H1 (cell line): ENCODE measurements at regions not wholly inside any gene's neighbourhood (a gene's known extent, or its start where the extent isn't known, plus 50 kb on each side); places are given as distances from the start of the nearest gene placed in this dataset.

Source experiments
- MAFK ChIP-seq: IDR thresholded peaks from 2 replicates; pipeline ENCODE4 v1.6.1; 2012; ENCODE audit warnings: low read depth, mild to moderate bottlenecking, improper control_type of control experiment, low read length
- NANOG ChIP-seq: IDR thresholded peaks from 2 replicates; pipeline ENCODE4 v1.6.1; 2011; ENCODE audit warnings: low read length, low read depth, mild to moderate bottlenecking, inconsistent platforms; ENCODE audit not compliant: insufficient read depth, poor library complexity, severe bottlenecking
- RFX5 ChIP-seq: IDR thresholded peaks from 2 replicates; pipeline ENCODE4 v1.6.1; 2011; ENCODE audit warnings: low read depth, low read length, improper control_type of control experiment, borderline replicate concordance
- TAF1 ChIP-seq: IDR thresholded peaks from 2 replicates; pipeline ENCODE4 v1.6.1; 2011; ENCODE audit warnings: mild to moderate bottlenecking, low read depth, low read length

DNA sequence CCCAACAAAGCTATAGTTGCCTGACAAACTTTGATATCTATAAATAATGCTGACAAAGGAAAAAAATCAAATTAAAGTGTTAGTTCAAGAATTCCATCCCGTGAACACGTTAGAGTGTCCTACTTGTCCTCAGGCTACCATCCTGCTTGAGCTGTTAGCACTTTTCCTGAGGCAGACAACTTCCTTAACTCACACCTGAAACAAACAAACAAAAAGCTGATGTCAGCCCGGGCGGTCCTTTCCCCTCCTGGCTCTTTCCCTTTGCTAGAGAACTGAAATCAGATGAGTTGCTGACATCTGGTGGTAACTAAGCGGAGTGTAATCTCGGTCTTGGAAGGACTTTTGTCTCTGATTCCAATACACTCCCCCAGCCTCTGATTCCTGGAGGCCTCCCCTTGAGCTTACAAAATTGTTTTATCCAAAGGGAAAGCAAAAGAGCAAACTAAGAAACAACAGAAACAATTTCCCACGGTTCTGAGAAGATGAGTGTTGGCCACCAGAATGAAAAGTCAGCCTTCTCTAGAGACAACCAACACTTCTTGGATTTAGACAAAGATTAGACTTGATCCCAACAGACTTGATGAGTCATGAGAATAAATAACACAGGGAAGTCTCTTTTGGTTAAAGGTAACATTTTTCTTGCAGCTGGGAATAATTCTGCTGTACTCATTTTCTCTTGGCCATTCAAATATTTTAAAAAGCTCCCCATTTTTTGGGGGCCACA lies 135.4 kb downstream of the PROX1 start (continued):
- TF ChIP-seq NANOG = peak; percentile 22
- no peak for TF ChIP-seq TAF1
- no peak for TF ChIP-seq RFX5
- peak; percentile 85 for TF ChIP-seq MAFK
